SK-N-SH (cell line): ENCODE measurements at regions not wholly inside any gene's neighbourhood (a gene's known extent, or its start where the extent isn't known, plus 50 kb on each side); places are given as distances from the start of the nearest gene placed in this dataset.

Experiments used
- CTCF ChIA-PET: fragments of 300-600, 350-600 bp; formaldehyde crosslinking; extraction: SDS; loops from one replicate; lab custom pipeline; 2021; lab: Yijun Ruan, JAX
- POLR2A ChIA-PET: fragments of 350-600 bp; sonication (Branson Sonifier 250); formaldehyde crosslinking; extraction: SDS; loops from one replicate; lab custom pipeline; 2020; ENCODE audit warnings: antibody characterized with exemption, inconsistent platforms; lab: Yijun Ruan, JAX
- DNase-seq: peaks from one replicate; pipeline ENCODE4 v3.0.0; 2012
- H2AFZ ChIP-seq: fragments of 200-600 bp; sonication (generic); 2 replicates; pipeline ENCODE4 v1.8.1; 2016; ENCODE audit warnings: antibody characterized with exemption, mild to moderate bottlenecking, low read depth
- H3F3A ChIP-seq: fragments of 200-600 bp; sonication (generic); replicated peaks from 2 replicates; pipeline ENCODE3; 2016; ENCODE audit warnings: antibody characterized with exemption, mild to moderate bottlenecking; ENCODE audit not compliant: insufficient read depth
- H3K27ac ChIP-seq, 2 experiments: fragments of 200-500 bp in 1 of 2; fragments of 200-600 bp in 1 of 2; sonication (Bioruptor generic) in 1 of 2; sonication (generic), shearing (Covaris generic) in 1 of 2; 2 replicates each; pipeline versions ENCODE4 v1.5.1 to v1.6.1; 2014 to 2016; ENCODE audit warnings: low read depth in 2 of 2, inconsistent platforms in 1 of 2, low read length in 1 of 2, mild to moderate bottlenecking in 1 of 2, mixed read lengths in 1 of 2
- H3K27me3 ChIP-seq: fragments of 200-600 bp; sonication (generic), shearing (Covaris generic); 2 replicates; pipeline ENCODE4 v1.6.1; 2016; ENCODE audit warnings: mixed run types; ENCODE audit not compliant: insufficient read depth
- H3K36me3 ChIP-seq, 2 experiments: fragments of 200-500 bp in 1 of 2; fragments of 200-600 bp in 1 of 2; sonication (Bioruptor generic) in 1 of 2; sonication (generic) in 1 of 2; replicated peaks in 1 of 2; 2 replicates each; pipeline versions ENCODE3 to v1.5.1; 2014 to 2016; ENCODE audit warnings: low read length in 1 of 2, mild to moderate bottlenecking in 1 of 2; ENCODE audit not compliant: insufficient read depth in 2 of 2, control insufficient read depth in 1 of 2
- H3K4me1 ChIP-seq, 2 experiments: fragments of 200-500 bp in 1 of 2; fragments of 200-600 bp in 1 of 2; sonication (Bioruptor generic) in 1 of 2; sonication (generic), shearing (Covaris generic) in 1 of 2; 2 replicates each; pipeline versions ENCODE4 v1.5.1 to v1.6.1; 2014 to 2016; ENCODE audit warnings: low read depth in 1 of 2, low read length in 1 of 2, mixed run types in 1 of 2; ENCODE audit not compliant: insufficient read depth in 2 of 2, control insufficient read depth in 1 of 2
- H3K4me2 ChIP-seq: fragments of 200-600 bp; sonication (generic), shearing (Covaris generic); 2 replicates; pipeline ENCODE4 v1.6.1; 2017; ENCODE audit warnings: mixed run types
- H3K4me3 ChIP-seq, 2 experiments: fragments of 200-500 bp in 1 of 2; fragments of 200-600 bp in 1 of 2; sonication (Bioruptor generic) in 1 of 2; sonication (generic), shearing (Covaris generic) in 1 of 2; 2 replicates each; pipeline versions ENCODE4 v1.5.1 to v1.8.1; 2014 to 2016; ENCODE audit warnings: low read depth in 2 of 2, inconsistent platforms in 1 of 2, low read length in 1 of 2, mild to moderate bottlenecking in 1 of 2, mixed read lengths in 1 of 2, moderate library complexity in 1 of 2
- H3K79me2 ChIP-seq: fragments of 200-600 bp; sonication (generic); 2 replicates; pipeline ENCODE4 v1.8.1; 2017; ENCODE audit warnings: mild to moderate bottlenecking; ENCODE audit not compliant: insufficient read depth
- H3K9ac ChIP-seq: fragments of 200-600 bp; sonication (generic); 2 replicates; pipeline ENCODE4 v1.6.1; 2017; ENCODE audit warnings: mixed run types
- H3K9me2 ChIP-seq: fragments of 200-600 bp; sonication (generic); 2 replicates; pipeline ENCODE4 v1.6.1; 2017; ENCODE audit warnings: mixed run types
- H3K9me3 ChIP-seq: fragments of 200-600 bp; sonication (generic); 2 replicates; pipeline ENCODE4 v1.6.1; 2017; ENCODE audit warnings: mixed run types, mild to moderate bottlenecking, moderate library complexity
- H4K20me1 ChIP-seq: fragments of 200-600 bp; sonication (generic); 2 replicates; pipeline ENCODE4 v1.6.1; 2017; ENCODE audit warnings: mild to moderate bottlenecking, mixed run types; ENCODE audit not compliant: insufficient read depth
- EP300 ChIP-seq, 2 experiments: IDR thresholded peaks; 2 replicates each; pipeline versions ENCODE4 v1.4.0 to v1.6.1; 2012; ENCODE audit warnings: borderline replicate concordance in 1 of 2, low read depth in 1 of 2, low read length in 1 of 2
- EZH2phosphoT487 ChIP-seq: fragments of 200-600 bp; sonication (generic); IDR thresholded peaks from 2 replicates; pipeline ENCODE4 v1.6.1; 2017; ENCODE audit warnings: low read depth, mixed run types, mild to moderate bottlenecking, antibody characterized with exemption, moderate library complexity, borderline replicate concordance
- FOSL2 ChIP-seq: IDR thresholded peaks from 2 replicates; pipeline ENCODE4 v1.4.0; 2012; ENCODE audit warnings: low read depth, mild to moderate bottlenecking, moderate library complexity, borderline replicate concordance
- FOXJ3 ChIP-seq: sonication (generic); formaldehyde crosslinking; IDR thresholded peaks from 2 replicates; pipeline ENCODE4 v1.5.1; 2020; ENCODE audit warnings: mild to moderate bottlenecking, missing genetic modification reagents
- GABPA ChIP-seq: IDR thresholded peaks from 2 replicates; pipeline ENCODE4 v1.4.0; 2012; ENCODE audit warnings: low read depth, mild to moderate bottlenecking
- GATA2 ChIP-seq: sonication (generic); formaldehyde crosslinking; IDR thresholded peaks from 2 replicates; pipeline ENCODE4 v1.5.0; 2020; ENCODE audit warnings: mild to moderate bottlenecking, missing genetic modification reagents
- JUND ChIP-seq: IDR thresholded peaks from 2 replicates; pipeline ENCODE4 v1.4.0; 2012
- MAX ChIP-seq: IDR thresholded peaks from 2 replicates; pipeline ENCODE4 v1.4.0; 2012; ENCODE audit warnings: low read depth
- MEF2A ChIP-seq: IDR thresholded peaks from 2 replicates; pipeline ENCODE4 v1.4.0; 2012; ENCODE audit warnings: low read depth, borderline replicate concordance
- MXI1 ChIP-seq: IDR thresholded peaks from 2 replicates; pipeline ENCODE4 v1.6.1; 2012; ENCODE audit warnings: mild to moderate bottlenecking, low read depth, low read length, improper control_type of control experiment
- PBX3 ChIP-seq: IDR thresholded peaks from 2 replicates; pipeline ENCODE4; 2012
- POLR2AphosphoS5 ChIP-seq: IDR thresholded peaks from 2 replicates; pipeline ENCODE4 v1.6.1; 2012; ENCODE audit warnings: low read depth, low read length
- REST ChIP-seq: IDR thresholded peaks from 2 replicates; pipeline ENCODE4 v1.6.1; 2012; ENCODE audit warnings: mild to moderate bottlenecking, low read depth, low read length, moderate library complexity
- TCF12 ChIP-seq: IDR thresholded peaks from 2 replicates; pipeline ENCODE4 v1.4.0; 2012
- WGBS: methylation state at CpG from one replicate; pipeline ENCODE4 v1.1.6; 2017; ENCODE audit warnings: low lambda C conversion rate; 5-methylcytosine and 5-hydroxymethylcytosine counted together
- TF ChIP-seq, protein P1 (sequence below): IDR thresholded peaks from 2 replicates; pipeline ENCODE4 v1.4.0; 2012; ENCODE audit warnings: low read depth, borderline replicate concordance
- TF ChIP-seq, protein P2 (sequence below): fragments of 150-350 bp; IDR thresholded peaks from 2 replicates; pipeline ENCODE4 v1.6.1; 2016; ENCODE audit warnings: mild to moderate bottlenecking, low read depth, low read length

DNA sequence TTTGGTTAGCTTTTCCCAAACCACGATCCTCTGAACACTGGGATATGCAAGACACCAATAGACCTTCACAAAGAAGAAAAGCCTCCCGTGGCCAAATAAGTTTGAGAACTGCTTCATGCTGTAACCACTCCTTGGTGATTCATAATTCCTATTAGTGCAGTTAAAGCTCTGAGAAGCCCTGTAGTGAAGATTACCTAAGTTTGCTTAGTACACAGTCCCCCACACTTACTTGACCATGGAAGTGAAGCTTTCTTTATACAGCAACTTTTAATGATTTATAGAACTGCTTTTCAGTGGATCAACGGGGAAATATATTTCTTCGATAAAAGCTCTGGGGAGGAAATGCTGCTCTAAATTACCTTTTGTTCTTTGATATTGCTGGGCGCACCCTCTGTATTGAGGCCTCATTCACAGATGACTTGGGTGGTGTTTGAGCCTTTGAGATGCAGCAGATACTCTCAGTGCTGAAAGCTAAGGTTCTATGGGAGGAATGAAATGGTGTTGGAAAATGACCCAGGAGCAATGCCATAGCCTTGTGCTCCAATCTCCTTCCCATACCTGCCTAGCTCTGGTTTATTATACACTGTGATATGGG is 67.4 kb downstream of the CBLL2 start:
- no peaks in the 10 kb centered on the region for H3K9me3 ChIP-seq
- no peaks in the 10 kb centered on the region for H4K20me1 ChIP-seq
- H3K27ac ChIP-seq: no peak overlapping the region
- TF ChIP-seq GATA2 (CRISPR knock-in tag) (no peak), MXI1 (no peak), POLR2AphosphoS5 (no peak), GABPA (no peak), JUND (no peak), MEF2A (no peak), MAX (no peak), FOXJ3 (CRISPR knock-in tag) (no peak), FOSL2 (no peak), EP300 (IDR thresholded peaks at IDR 0.05; ENCODE audit: borderline replicate concordance in 1 of 2, low read depth in 1 of 2, low read length in 1 of 2) (no peak), REST (no peak), EZH2phosphoT487 (no peak), PBX3 (no peak), TCF12 (no peak)
- TF ChIP-seq, protein P1, sequence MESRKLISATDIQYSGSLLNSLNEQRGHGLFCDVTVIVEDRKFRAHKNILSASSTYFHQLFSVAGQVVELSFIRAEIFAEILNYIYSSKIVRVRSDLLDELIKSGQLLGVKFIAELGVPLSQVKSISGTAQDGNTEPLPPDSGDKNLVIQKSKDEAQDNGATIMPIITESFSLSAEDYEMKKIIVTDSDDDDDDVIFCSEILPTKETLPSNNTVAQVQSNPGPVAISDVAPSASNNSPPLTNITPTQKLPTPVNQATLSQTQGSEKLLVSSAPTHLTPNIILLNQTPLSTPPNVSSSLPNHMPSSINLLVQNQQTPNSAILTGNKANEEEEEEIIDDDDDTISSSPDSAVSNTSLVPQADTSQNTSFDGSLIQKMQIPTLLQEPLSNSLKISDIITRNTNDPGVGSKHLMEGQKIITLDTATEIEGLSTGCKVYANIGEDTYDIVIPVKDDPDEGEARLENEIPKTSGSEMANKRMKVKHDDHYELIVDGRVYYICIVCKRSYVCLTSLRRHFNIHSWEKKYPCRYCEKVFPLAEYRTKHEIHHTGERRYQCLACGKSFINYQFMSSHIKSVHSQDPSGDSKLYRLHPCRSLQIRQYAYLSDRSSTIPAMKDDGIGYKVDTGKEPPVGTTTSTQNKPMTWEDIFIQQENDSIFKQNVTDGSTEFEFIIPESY: no peak
- TF ChIP-seq, protein P2, sequence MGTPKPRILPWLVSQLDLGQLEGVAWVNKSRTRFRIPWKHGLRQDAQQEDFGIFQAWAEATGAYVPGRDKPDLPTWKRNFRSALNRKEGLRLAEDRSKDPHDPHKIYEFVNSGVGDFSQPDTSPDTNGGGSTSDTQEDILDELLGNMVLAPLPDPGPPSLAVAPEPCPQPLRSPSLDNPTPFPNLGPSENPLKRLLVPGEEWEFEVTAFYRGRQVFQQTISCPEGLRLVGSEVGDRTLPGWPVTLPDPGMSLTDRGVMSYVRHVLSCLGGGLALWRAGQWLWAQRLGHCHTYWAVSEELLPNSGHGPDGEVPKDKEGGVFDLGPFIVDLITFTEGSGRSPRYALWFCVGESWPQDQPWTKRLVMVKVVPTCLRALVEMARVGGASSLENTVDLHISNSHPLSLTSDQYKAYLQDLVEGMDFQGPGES: no peak
- POLR2A ChIA-PET: no interaction called here
- H3K4me2 ChIP-seq: no peak overlapping the region
- no peaks in the 10 kb centered on the region for H3K4me1 ChIP-seq
- CTCF ChIA-PET: no interaction called here
- H2AFZ ChIP-seq: no peak overlapping the region
- no peaks in the 10 kb centered on the region for H3K79me2 ChIP-seq
- WGBS: 33% methylated on average over 5 of the region's 5 CpGs
- no peaks in the 10 kb centered on the region for H3K9me2 ChIP-seq
- H3F3A ChIP-seq: no peaks in the 10 kb centered on the region
- no peaks in the 10 kb centered on the region for H3K36me3 ChIP-seq
- no peaks in the 10 kb centered on the region for H3K27me3 ChIP-seq
- H3K4me3 ChIP-seq: no peak overlapping the region
- H3K9ac ChIP-seq: no peak overlapping the region
- DNase-seq: no peak
